ENCODE measurements at regions not wholly inside any gene's neighbourhood (a gene's known extent, or its start where the extent isn't known, plus 50 kb on each side); places are given as distances from the start of the nearest gene placed in this dataset.

GRCh38 chr5:111676926-111677415 is 80.0 kb downstream of the NREP start:
- no peaks in the 10 kb centered on the region for H3K9me3 ChIP-seq

DNA sequence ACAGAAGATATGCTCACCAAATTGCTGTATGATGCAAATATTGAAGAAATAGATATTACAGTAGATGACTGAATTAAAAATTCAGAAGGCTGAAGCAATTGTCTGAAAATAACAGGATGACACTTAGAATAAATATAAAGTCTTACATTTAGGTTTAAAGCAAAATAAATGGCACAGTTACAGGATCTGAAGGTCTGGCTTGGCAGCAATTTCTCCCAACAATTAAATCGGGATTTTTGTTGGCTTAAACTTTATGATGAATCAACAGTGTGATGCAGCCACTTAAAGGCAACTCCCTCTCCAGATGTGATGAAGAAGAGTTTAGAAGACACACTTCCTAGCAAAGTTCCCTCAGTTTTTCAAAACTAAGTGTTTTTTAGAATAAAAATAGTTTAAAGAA is 80.5 kb downstream of the NREP start:
- H3K27ac ChIP-seq (replicated peaks in 1 of 4) = no peak overlapping the region
- no peaks in the 10 kb centered on the region for H3K27me3 ChIP-seq
- TF ChIP-seq POLR2AphosphoS5 (IDR thresholded peaks at IDR 0.05) = no peak
- TF ChIP-seq, protein P1, sequence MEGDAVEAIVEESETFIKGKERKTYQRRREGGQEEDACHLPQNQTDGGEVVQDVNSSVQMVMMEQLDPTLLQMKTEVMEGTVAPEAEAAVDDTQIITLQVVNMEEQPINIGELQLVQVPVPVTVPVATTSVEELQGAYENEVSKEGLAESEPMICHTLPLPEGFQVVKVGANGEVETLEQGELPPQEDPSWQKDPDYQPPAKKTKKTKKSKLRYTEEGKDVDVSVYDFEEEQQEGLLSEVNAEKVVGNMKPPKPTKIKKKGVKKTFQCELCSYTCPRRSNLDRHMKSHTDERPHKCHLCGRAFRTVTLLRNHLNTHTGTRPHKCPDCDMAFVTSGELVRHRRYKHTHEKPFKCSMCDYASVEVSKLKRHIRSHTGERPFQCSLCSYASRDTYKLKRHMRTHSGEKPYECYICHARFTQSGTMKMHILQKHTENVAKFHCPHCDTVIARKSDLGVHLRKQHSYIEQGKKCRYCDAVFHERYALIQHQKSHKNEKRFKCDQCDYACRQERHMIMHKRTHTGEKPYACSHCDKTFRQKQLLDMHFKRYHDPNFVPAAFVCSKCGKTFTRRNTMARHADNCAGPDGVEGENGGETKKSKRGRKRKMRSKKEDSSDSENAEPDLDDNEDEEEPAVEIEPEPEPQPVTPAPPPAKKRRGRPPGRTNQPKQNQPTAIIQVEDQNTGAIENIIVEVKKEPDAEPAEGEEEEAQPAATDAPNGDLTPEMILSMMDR (IDR thresholded peaks at IDR 0.05) = no peak
- DNase-seq (ENCODE audit: extremely low spot score) = peak; percentile 4
- H3K36me3 ChIP-seq = no peaks in the 10 kb centered on the region
- H3K4me3 ChIP-seq = no peak overlapping the region
- H3K4me1 ChIP-seq = peaks cover 12 to 13% (median 12%) of the 10 kb centered on the region in 4 donors
- WGBS = 13% methylated on average over 1 of the region's 1 CpG
- H3K9me3 ChIP-seq = no peaks in the 10 kb centered on the region
- intact Hi-C loops (cut with DNase I) = no loop called here

More at GRCh38 chr5:111676926-111677415, 80.0 kb downstream of the NREP start:
- TF ChIP-seq POLR2AphosphoS5 (IDR thresholded peaks at IDR 0.05) (no peak), EP300 (IDR thresholded peaks at IDR 0.05) (no peak), POLR2A (IDR thresholded peaks at IDR 0.05; ENCODE audit: low read depth) (no peak)
- TF ChIP-seq, protein P1 (IDR thresholded peaks at IDR 0.05) = no peak
- no peak overlapping the region for H3K4me3 ChIP-seq
- H3K27me3 ChIP-seq = no peaks in the 10 kb centered on the region
- no peaks in the 10 kb centered on the region for H3K36me3 ChIP-seq
- WGBS = 88% methylated on average over 3 of the region's 3 CpGs
- peaks cover 14 to 18% (median 17%) of the 10 kb centered on the region in 4 donors for H3K4me1 ChIP-seq
- H3K27ac ChIP-seq (replicated peaks in 1 of 4) = no peak overlapping the region
- intact Hi-C loops (cut with DNase I) = no loop called here
- DNase-seq (ENCODE audit: extremely low spot score) = peak; percentile 83

DNA sequence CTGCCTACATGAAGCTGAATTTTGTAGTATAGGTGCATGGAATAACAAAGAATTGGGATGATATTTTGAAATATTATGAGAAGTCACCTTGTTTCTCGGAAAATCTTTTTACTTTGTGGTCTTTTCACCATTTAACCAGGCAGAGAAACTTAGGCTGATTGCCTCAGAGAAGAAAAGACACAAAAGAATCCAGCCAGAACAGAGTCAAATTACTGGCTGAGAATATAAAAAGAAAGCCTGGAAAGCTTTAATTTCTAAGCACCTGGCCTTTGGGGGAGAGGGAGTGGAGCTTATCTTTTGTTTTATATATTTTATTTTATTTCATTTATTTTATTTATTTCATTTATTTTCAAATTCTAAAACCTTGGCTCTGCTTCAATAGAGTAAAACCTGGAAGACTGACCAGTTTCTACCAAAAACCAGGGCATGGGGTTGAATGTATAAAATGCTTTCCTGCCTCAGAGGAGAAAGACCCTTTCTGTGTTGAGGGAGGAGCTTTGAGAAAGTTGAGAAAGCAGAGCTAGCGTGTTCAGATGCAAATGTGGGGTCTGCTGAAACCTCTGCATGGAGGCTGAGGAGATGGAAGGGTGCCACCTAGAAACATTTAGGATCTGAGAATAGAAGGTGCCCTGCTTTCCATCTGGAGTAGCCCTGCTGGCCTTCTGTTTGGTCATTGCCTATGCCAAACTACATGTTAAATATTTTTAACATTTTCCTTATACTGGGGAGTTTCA is 81.6 kb downstream of the NREP start:
- H3K27me3 ChIP-seq = no peaks in the 10 kb centered on the region
- no peak overlapping the region for H3K4me3 ChIP-seq
- H3K27ac ChIP-seq (replicated peaks in 1 of 4) = no peak overlapping the region
- TF ChIP-seq POLR2AphosphoS5 (IDR thresholded peaks at IDR 0.05) (no peak), EP300 (IDR thresholded peaks at IDR 0.05) (no peak), POLR2A (IDR thresholded peaks at IDR 0.05; ENCODE audit: low read depth) (no peak)
- TF ChIP-seq, protein P1 (IDR thresholded peaks at IDR 0.05) = no peak
- H3K36me3 ChIP-seq = no peaks in the 10 kb centered on the region
- WGBS = 94% methylated on average over 2 of the region's 2 CpGs
- H3K4me1 ChIP-seq = peaks cover under 1 to 2% (median 1%) of the 10 kb centered on the region in 4 donors
- peak; percentile 8 for DNase-seq (ENCODE audit: extremely low spot score)
- intact Hi-C loops (cut with DNase I) = no loop called here
- no peaks in the 10 kb centered on the region for H3K9me3 ChIP-seq

- TF ChIP-seq, protein P1 (IDR thresholded peaks at IDR 0.05) = no peak
- TF ChIP-seq POLR2A (IDR thresholded peaks at IDR 0.05; ENCODE audit: low read depth) (no peak), EP300 (IDR thresholded peaks at IDR 0.05) (no peak), POLR2AphosphoS5 (IDR thresholded peaks at IDR 0.05) (no peak)
- H3K36me3 ChIP-seq = no peaks in the 10 kb centered on the region
- no peak overlapping the region for H3K4me3 ChIP-seq
- 83% methylated on average over 10 of the region's 10 CpGs for WGBS
- peak; percentile 14 for DNase-seq (ENCODE audit: extremely low spot score)
- H3K27me3 ChIP-seq = no peaks in the 10 kb centered on the region
- H3K4me1 ChIP-seq = no peaks in the 10 kb centered on the region
- no peak overlapping the region for H3K27ac ChIP-seq (replicated peaks in 1 of 4)
- H3K9me3 ChIP-seq = no peaks in the 10 kb centered on the region
- intact Hi-C loops (cut with DNase I) = no loop called here
Observed at GRCh38 chr5:111673891-111674626, 82.9 kb downstream of the NREP start.

Measured in esophagus muscularis mucosa (tissue), 4 donors.